Neural progenitor cell (in vitro differentiated cells): ENCODE measurements at regions not wholly inside any gene's neighbourhood (a gene's known extent, or its start where the extent isn't known, plus 50 kb on each side); places are given as distances from the start of the nearest gene placed in this dataset.

Experiments used
- DNase-seq: peaks from one replicate; pipeline ENCODE4 v3.0.0-alpha.2; 2016; ENCODE audit warnings: low spot score
- H2AFZ ChIP-seq: fragments of 200-600 bp; sonication (generic); replicated peaks from 2 replicates; pipeline ENCODE4 v1.6.1; 2016; ENCODE audit warnings: antibody characterized with exemption
- H3F3A ChIP-seq: fragments of 200-600 bp; sonication (generic); 2 replicates; pipeline ENCODE4 v1.6.1; 2016; ENCODE audit warnings: antibody characterized with exemption, low read depth
- H3K27ac ChIP-seq: fragments of 200-600 bp; sonication (generic); 2 replicates; pipeline ENCODE4 v1.5.1; 2016; ENCODE audit warnings: mild to moderate bottlenecking
- H3K27me3 ChIP-seq: fragments of 200-600 bp; sonication (generic); 2 replicates; pipeline ENCODE4 v1.6.1; 2016; ENCODE audit warnings: mild to moderate bottlenecking, moderate library complexity
- H3K36me3 ChIP-seq: fragments of 200-600 bp; sonication (generic); 2 replicates; pipeline ENCODE4 v1.5.1; 2016
- H3K4me1 ChIP-seq: fragments of 200-600 bp; sonication (generic); 2 replicates; pipeline ENCODE4 v1.6.1; 2016; ENCODE audit warnings: mixed run types
- H3K4me2 ChIP-seq: fragments of 200-600 bp; sonication (generic); 2 replicates; pipeline ENCODE4 v1.6.1; 2016
- H3K4me3 ChIP-seq: fragments of 200-600 bp; sonication (generic); 2 replicates; pipeline ENCODE4 v1.5.1; 2016
- H3K79me2 ChIP-seq: fragments of 200-600 bp; sonication (generic); 2 replicates; pipeline ENCODE4 v1.6.1; 2016; ENCODE audit warnings: low read depth
- H3K9ac ChIP-seq: fragments of 200-600 bp; sonication (generic); 2 replicates; pipeline ENCODE4 v1.6.1; 2016
- H3K9me3 ChIP-seq: fragments of 200-600 bp; sonication (generic); 2 replicates; pipeline ENCODE4 v1.5.1; 2016; ENCODE audit warnings: low read depth
- H4K20me1 ChIP-seq: fragments of 200-600 bp; sonication (generic); 2 replicates; pipeline ENCODE4 v1.6.1; 2016; ENCODE audit warnings: low read depth
- H3K27ac Mint-ChIP-seq: 3 replicates; pipeline ENCODE4 v1.8.0; 2021; ENCODE audit warnings: mixed read lengths
- H3K27me3 Mint-ChIP-seq: 2 replicates; pipeline ENCODE4 v1.8.0; 2022; ENCODE audit warnings: low read depth, mild to moderate bottlenecking, inconsistent platforms, moderate library complexity, mixed read lengths; ENCODE audit not compliant: insufficient read depth
- H3K36me3 Mint-ChIP-seq: 3 replicates; pipeline ENCODE4 v1.8.0; 2021; ENCODE audit warnings: mixed read lengths
- H3K4me1 Mint-ChIP-seq: 3 replicates; pipeline ENCODE4 v1.8.0; 2021; ENCODE audit warnings: mixed read lengths
- H3K4me3 Mint-ChIP-seq: 3 replicates; pipeline ENCODE4 v1.8.0; 2021; ENCODE audit warnings: mild to moderate bottlenecking, moderate library complexity, mixed read lengths
- H3K9me3 Mint-ChIP-seq: 3 replicates; pipeline ENCODE4 v1.8.0; 2020; ENCODE audit warnings: mixed read lengths
- EZH2 ChIP-seq: fragments of 200-600 bp; sonication (generic); IDR thresholded peaks from 2 replicates; pipeline ENCODE4 v1.6.1; 2017; ENCODE audit warnings: antibody characterized with exemption, mild to moderate bottlenecking, moderate library complexity
- EZH2phosphoT487 ChIP-seq: fragments of 200-600 bp; sonication (generic); IDR thresholded peaks from 2 replicates; pipeline ENCODE4 v1.6.1; 2017; ENCODE audit warnings: antibody characterized with exemption
- TF ChIP-seq, protein P1 (sequence below): fragments of 200-600 bp; sonication (generic); IDR thresholded peaks from 2 replicates; pipeline ENCODE4 v1.5.1; 2017; ENCODE audit warnings: antibody characterized with exemption, mild to moderate bottlenecking

DNA sequence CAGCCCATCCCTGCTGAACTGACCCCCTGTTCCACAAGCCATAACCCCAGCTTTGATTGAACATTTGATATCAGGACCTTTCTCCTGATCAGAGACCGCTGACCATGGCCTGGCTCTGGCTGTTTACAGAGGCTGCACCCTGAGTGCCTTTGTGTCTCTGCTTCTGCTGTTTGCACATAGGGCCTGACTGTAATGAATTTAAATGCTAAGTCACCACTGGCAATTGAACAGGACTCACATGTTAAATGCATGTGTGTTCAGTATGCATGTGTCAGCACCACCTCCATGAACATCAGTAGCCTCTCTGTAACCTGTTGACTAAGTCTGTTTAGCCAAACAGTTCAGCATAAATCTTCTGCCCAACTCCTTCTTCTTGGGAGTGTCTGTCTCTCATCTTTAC is 690.3 kb downstream of the TMEM121 start:
- Histone ChIP-seq H3K27me3 (no peaks in the 10 kb centered on the region), H2AFZ (no peak overlapping the region), H3K9me3 (peaks cover 6% of the 10 kb centered on the region), H3K4me3 (no peak overlapping the region), H4K20me1 (no peaks in the 10 kb centered on the region), H3K4me1 (no peaks in the 10 kb centered on the region), H3K9ac (no peak overlapping the region), H3K27ac (no peak overlapping the region), H3K79me2 (no peaks in the 10 kb centered on the region), H3F3A (no peaks in the 10 kb centered on the region), H3K36me3 (no peaks in the 10 kb centered on the region), H3K4me2 (no peak overlapping the region)
- TF ChIP-seq EZH2 (no peak), EZH2phosphoT487 (no peak)
- TF ChIP-seq, protein P1, sequence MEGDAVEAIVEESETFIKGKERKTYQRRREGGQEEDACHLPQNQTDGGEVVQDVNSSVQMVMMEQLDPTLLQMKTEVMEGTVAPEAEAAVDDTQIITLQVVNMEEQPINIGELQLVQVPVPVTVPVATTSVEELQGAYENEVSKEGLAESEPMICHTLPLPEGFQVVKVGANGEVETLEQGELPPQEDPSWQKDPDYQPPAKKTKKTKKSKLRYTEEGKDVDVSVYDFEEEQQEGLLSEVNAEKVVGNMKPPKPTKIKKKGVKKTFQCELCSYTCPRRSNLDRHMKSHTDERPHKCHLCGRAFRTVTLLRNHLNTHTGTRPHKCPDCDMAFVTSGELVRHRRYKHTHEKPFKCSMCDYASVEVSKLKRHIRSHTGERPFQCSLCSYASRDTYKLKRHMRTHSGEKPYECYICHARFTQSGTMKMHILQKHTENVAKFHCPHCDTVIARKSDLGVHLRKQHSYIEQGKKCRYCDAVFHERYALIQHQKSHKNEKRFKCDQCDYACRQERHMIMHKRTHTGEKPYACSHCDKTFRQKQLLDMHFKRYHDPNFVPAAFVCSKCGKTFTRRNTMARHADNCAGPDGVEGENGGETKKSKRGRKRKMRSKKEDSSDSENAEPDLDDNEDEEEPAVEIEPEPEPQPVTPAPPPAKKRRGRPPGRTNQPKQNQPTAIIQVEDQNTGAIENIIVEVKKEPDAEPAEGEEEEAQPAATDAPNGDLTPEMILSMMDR = no peak
- Mint-ChIP-seq H3K27ac (no peak overlapping the region), H3K4me1 (no peaks in the 10 kb centered on the region), H3K27me3 (no peaks in the 10 kb centered on the region), H3K36me3 (no peaks in the 10 kb centered on the region), H3K4me3 (no peak overlapping the region), H3K9me3 (peaks cover 55% of the 10 kb centered on the region)
- DNase-seq = no peak

- H2AFZ ChIP-seq = no peak overlapping the region
- no peak overlapping the region for H3K4me2 ChIP-seq
- H3K79me2 ChIP-seq = no peaks in the 10 kb centered on the region
- peaks cover 8% of the 10 kb centered on the region for H3K9me3 ChIP-seq
- H3K36me3 Mint-ChIP-seq = no peaks in the 10 kb centered on the region
- no peak overlapping the region for H3K4me3 Mint-ChIP-seq
- no peaks in the 10 kb centered on the region for H3K27me3 Mint-ChIP-seq
- H3F3A ChIP-seq = no peaks in the 10 kb centered on the region
- H3K27me3 ChIP-seq = no peaks in the 10 kb centered on the region
- no peak overlapping the region for H3K9ac ChIP-seq
- H3K9me3 Mint-ChIP-seq = peaks cover 55% of the 10 kb centered on the region
- H3K36me3 ChIP-seq = no peaks in the 10 kb centered on the region
- H3K4me1 ChIP-seq = no peaks in the 10 kb centered on the region
- no peaks in the 10 kb centered on the region for H4K20me1 ChIP-seq
- no peak overlapping the region for H3K27ac Mint-ChIP-seq
- no peak overlapping the region for H3K27ac ChIP-seq
- TF ChIP-seq EZH2phosphoT487 (no peak), EZH2 (no peak)
- TF ChIP-seq, protein P1 = no peak
- no peaks in the 10 kb centered on the region for H3K4me1 Mint-ChIP-seq
- H3K4me3 ChIP-seq = no peak overlapping the region
- no peak for DNase-seq
These were observed 691.8 kb downstream of the TMEM121 start for GRCh38 chr14:106218174-106218573.

DNA sequence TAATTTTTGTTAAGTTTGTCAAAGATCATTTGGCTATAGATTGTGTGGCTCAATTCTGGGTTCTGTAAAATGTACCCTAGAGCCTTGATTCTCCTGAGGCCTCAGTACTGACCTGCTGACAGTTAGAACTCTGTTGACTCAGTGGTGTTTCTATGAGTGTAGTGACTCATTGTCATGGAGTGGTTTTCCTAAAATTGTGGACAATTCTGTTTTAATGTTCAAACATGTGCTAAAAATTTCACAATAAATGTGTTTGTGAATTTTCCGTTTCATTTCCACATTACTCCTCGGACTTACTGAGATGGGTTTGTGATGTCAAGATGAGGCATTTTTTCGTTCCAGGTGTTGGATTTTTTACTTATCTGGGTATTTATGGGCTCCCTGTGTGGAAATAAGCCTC is 695.9 kb downstream of the TMEM121 start:
- no peak overlapping the region for H3K27ac Mint-ChIP-seq
- no peak overlapping the region for H2AFZ ChIP-seq
- no peak overlapping the region for H3K4me3 Mint-ChIP-seq
- no peak for DNase-seq
- no peaks in the 10 kb centered on the region for H3K27me3 ChIP-seq
- no peak overlapping the region for H3K9ac ChIP-seq
- no peak overlapping the region for H3K4me3 ChIP-seq
- no peaks in the 10 kb centered on the region for H3K4me1 Mint-ChIP-seq
- H3K4me2 ChIP-seq = no peak overlapping the region
- H3K36me3 ChIP-seq = no peaks in the 10 kb centered on the region
- TF ChIP-seq, protein P1 = no peak
- TF ChIP-seq EZH2phosphoT487 (no peak), EZH2 (no peak)
- H3K9me3 Mint-ChIP-seq = peaks cover 64% of the 10 kb centered on the region
- H3F3A ChIP-seq = no peaks in the 10 kb centered on the region
- H3K4me1 ChIP-seq = no peaks in the 10 kb centered on the region
- peaks cover 3% of the 10 kb centered on the region for H3K9me3 ChIP-seq
- no peaks in the 10 kb centered on the region for H3K79me2 ChIP-seq
- H4K20me1 ChIP-seq = no peaks in the 10 kb centered on the region
- H3K27me3 Mint-ChIP-seq = peaks cover 2% of the 10 kb centered on the region
- H3K27ac ChIP-seq = no peak overlapping the region
- H3K36me3 Mint-ChIP-seq = no peaks in the 10 kb centered on the region

- H3K36me3 Mint-ChIP-seq = no peaks in the 10 kb centered on the region
- Histone ChIP-seq H4K20me1 (no peaks in the 10 kb centered on the region), H3K27ac (no peak overlapping the region), H3K79me2 (no peaks in the 10 kb centered on the region), H3F3A (no peaks in the 10 kb centered on the region), H3K4me2 (no peak overlapping the region), H3K4me3 (no peak overlapping the region), H2AFZ (no peak overlapping the region), H3K4me1 (no peaks in the 10 kb centered on the region), H3K36me3 (no peaks in the 10 kb centered on the region), H3K9ac (no peak overlapping the region), H3K9me3 (peaks cover 3% of the 10 kb centered on the region), H3K27me3 (no peaks in the 10 kb centered on the region)
- H3K4me3 Mint-ChIP-seq = no peak overlapping the region
- H3K9me3 Mint-ChIP-seq = peaks cover 62% of the 10 kb centered on the region
- no peak for TF ChIP-seq EZH2
- TF ChIP-seq, protein P1 = no peak
- TF ChIP-seq EZH2phosphoT487 = no peak
- no peak for DNase-seq
- H3K4me1 Mint-ChIP-seq = no peaks in the 10 kb centered on the region
- peaks cover 2% of the 10 kb centered on the region for H3K27me3 Mint-ChIP-seq
- no peak overlapping the region for H3K27ac Mint-ChIP-seq
These were observed 696.3 kb downstream of the TMEM121 start for GRCh38 chr14:106222731-106223130.
